Ishikawa (cell line): ENCODE measurements at regions not wholly inside any gene's neighbourhood (a gene's known extent, or its start where the extent isn't known, plus 50 kb on each side); places are given as distances from the start of the nearest gene placed in this dataset.

Experiments
- EGR1 ChIP-seq: IDR thresholded peaks from 2 replicates; pipeline ENCODE4 v1.6.1; 2012
- TAF1 ChIP-seq: IDR thresholded peaks from 2 replicates; pipeline ENCODE4 v1.6.1; 2012; ENCODE audit warnings: low read depth, mild to moderate bottlenecking
- TF ChIP-seq, protein P1 (sequence below): IDR thresholded peaks from 2 replicates; pipeline ENCODE4 v1.6.1; 2012; ENCODE audit warnings: low read depth, mild to moderate bottlenecking

DNA sequence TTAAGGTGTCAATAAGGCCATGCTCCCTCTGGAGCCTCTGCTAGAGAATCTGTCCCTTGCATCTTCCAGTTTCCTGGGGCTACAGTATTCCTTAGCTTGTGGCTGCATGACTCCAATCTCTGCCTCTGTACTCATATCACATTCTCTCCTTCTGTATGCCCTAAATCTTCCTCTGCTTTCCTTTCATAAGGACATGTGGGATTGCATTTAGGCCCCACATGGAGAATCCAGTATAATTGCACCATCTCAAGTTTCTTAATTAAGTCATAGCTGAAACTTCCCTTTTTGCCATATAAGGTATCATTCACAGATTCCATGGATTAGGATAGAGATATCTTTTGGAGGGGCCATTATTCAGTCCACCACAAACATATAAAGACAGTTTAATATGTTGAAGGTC lies 409.8 kb upstream of the TMCO5A start:
- TF ChIP-seq TAF1 (no peak), EGR1 (no peak)
- TF ChIP-seq, protein P1, sequence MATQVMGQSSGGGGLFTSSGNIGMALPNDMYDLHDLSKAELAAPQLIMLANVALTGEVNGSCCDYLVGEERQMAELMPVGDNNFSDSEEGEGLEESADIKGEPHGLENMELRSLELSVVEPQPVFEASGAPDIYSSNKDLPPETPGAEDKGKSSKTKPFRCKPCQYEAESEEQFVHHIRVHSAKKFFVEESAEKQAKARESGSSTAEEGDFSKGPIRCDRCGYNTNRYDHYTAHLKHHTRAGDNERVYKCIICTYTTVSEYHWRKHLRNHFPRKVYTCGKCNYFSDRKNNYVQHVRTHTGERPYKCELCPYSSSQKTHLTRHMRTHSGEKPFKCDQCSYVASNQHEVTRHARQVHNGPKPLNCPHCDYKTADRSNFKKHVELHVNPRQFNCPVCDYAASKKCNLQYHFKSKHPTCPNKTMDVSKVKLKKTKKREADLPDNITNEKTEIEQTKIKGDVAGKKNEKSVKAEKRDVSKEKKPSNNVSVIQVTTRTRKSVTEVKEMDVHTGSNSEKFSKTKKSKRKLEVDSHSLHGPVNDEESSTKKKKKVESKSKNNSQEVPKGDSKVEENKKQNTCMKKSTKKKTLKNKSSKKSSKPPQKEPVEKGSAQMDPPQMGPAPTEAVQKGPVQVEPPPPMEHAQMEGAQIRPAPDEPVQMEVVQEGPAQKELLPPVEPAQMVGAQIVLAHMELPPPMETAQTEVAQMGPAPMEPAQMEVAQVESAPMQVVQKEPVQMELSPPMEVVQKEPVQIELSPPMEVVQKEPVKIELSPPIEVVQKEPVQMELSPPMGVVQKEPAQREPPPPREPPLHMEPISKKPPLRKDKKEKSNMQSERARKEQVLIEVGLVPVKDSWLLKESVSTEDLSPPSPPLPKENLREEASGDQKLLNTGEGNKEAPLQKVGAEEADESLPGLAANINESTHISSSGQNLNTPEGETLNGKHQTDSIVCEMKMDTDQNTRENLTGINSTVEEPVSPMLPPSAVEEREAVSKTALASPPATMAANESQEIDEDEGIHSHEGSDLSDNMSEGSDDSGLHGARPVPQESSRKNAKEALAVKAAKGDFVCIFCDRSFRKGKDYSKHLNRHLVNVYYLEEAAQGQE = no peak
